HL-60 (cell line): ENCODE measurements at regions not wholly inside any gene's neighbourhood (a gene's known extent, or its start where the extent isn't known, plus 50 kb on each side); places are given as distances from the start of the nearest gene placed in this dataset.
A peak's percentile ranks its signal among the peaks of the same experiment; 100 is the strongest.

Experiments
- DNase-seq, 2 experiments: peaks; one replicate each; pipeline ENCODE4 v3.0.0-alpha.2; 2010 to 2020; ENCODE audit warnings: low read depth in 1 of 2, low spot score in 1 of 2
- H3K27ac ChIP-seq: fragments of 250-450 bp; sonication (Bioruptor Pico); replicated peaks from 2 replicates; pipeline ENCODE4 v1.5.1; 2020; ENCODE audit warnings: mild to moderate bottlenecking, moderate library complexity
- H3K27me3 ChIP-seq: fragments of 250-450 bp; sonication (Bioruptor Pico); 2 replicates; pipeline ENCODE4 v1.5.1; 2021; ENCODE audit warnings: mild to moderate bottlenecking, moderate library complexity; ENCODE audit not compliant: insufficient read depth, poor library complexity, severe bottlenecking
- H3K4me3 ChIP-seq: replicated peaks from 2 replicates; pipeline ENCODE4 v1.5.1; 2011; ENCODE audit warnings: mild to moderate bottlenecking, control low read depth, low read length; ENCODE audit not compliant: insufficient read depth
- CTCF ChIP-seq: IDR thresholded peaks from one replicate; pipeline ENCODE4 v1.5.1; 2011; ENCODE audit warnings: low read length, control low read depth, inconsistent platforms; ENCODE audit not compliant: insufficient read depth
- GABPA ChIP-seq: IDR thresholded peaks from 2 replicates; pipeline ENCODE4 v1.6.1; 2012; ENCODE audit warnings: low read depth
- POLR2AphosphoS5 ChIP-seq: IDR thresholded peaks from 2 replicates; pipeline ENCODE4 v1.6.1; 2012; ENCODE audit warnings: low read depth
- REST ChIP-seq: IDR thresholded peaks from 2 replicates; pipeline ENCODE4 v1.6.1; 2012; ENCODE audit warnings: low read depth; ENCODE audit not compliant: insufficient replicate concordance
- SPI1 ChIP-seq: IDR thresholded peaks from 2 replicates; pipeline ENCODE4 v1.6.1; 2012; ENCODE audit warnings: low read depth, mild to moderate bottlenecking, borderline replicate concordance

DNA sequence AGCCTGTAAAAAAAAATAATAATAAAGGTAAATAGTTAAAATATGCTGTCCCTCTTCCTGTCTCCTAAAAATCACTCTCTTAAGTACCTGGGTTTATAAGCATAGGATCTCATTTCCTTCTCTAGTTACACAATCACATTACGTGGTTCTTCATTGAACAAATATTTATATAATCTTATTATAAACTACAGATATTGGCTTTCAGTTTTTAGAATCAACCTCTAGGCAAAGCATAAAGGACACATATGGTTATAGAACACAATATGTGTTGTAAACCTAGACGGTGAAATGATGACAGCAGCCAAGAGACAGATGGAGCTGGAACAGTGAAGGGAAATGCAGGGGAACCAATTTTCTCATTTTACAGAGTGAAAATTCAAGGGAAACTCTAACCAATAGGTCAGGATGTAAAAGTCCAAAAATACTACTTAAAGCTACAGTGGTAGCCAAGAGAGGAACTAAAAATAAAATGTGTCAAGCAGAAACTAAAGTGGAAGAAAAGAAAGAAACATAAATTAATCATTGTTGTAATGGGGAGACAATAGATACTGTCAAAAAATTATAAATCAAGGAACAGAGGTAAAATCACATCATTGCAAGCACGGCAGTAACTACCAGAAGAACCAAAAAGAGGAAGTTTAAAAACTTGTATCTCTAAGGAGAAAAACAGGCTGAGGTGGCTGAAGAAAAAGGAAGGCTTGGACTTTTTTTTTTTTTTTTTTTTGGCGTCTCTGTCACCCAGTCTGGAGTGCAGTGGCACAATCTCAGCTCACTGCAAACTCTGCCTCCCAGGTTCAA, 82.8 kb upstream of the CDYL start:
- H3K27ac ChIP-seq: no peak overlapping the region
- no peak for DNase-seq
- TF ChIP-seq GABPA (no peak), REST (no peak), CTCF (no peak), POLR2AphosphoS5 (no peak), SPI1 (no peak)
- no peaks in the 10 kb centered on the region for H3K27me3 ChIP-seq
- no peak overlapping the region for H3K4me3 ChIP-seq

- no peak overlapping the region for H3K27ac ChIP-seq
- H3K27me3 ChIP-seq: no peaks in the 10 kb centered on the region
- no peak overlapping the region for H3K4me3 ChIP-seq
- TF ChIP-seq REST (no peak), GABPA (no peak), SPI1 (no peak), CTCF (no peak), POLR2AphosphoS5 (no peak)
- no peak for DNase-seq
Observed at GRCh38 chr6:4692664-4693063, 83.5 kb upstream of the CDYL start.

DNA sequence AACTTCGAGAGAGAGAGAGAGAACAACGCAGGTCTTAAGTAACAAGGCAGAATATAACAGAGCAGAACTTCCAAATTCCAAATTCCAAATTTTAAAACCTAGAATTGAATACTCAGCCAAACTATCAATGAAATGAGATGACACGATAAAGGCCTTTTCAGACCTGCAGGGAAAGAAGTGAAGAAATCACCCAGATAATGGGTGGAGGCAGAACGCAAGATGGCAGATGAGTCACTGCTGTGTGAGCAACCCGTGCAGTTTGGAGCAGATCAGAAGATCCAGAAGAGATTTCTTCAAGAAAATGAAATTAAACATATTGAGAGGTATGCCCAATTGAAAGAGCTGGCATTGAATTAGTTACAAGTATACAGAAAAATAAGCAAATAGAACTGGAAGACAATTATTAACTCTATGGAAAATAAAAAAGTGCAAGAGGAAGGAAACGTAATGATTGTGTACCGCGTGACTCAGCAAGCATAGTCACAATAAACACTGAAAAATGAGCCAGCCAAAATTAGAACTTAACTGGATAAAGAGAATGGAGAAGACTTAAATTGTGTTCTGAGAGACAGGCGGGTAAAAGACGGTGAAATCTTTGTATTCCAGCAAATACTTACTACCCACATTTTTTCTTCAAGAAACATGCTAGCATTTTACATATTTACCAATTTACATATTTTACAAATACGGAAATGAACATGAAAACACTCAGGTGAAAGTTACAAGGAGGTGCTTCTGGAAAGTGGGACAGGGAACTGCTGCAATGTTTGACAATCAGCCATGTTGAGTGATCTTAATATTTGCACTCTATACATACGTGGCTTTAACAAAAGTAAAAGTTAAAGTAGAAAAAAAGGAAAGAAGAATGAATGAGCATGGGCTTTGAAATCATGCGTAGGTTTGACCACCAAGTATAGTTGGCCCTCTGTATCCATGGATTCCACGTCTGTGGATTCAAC, 87.9 kb upstream of the CDYL start:
- TF ChIP-seq REST: no peak
- TF ChIP-seq GABPA: no peak
- TF ChIP-seq POLR2AphosphoS5: no peak
- no peak for TF ChIP-seq CTCF
- TF ChIP-seq SPI1: no peak
- 0 out of 2 replicates have a peak overlapping the region, but pooled peaks have one; percentile 5 for H3K4me3 ChIP-seq
- no peaks in the 10 kb centered on the region for H3K27me3 ChIP-seq
- peak; percentile 55 to 69 for DNase-seq
- H3K27ac ChIP-seq: peak overlapping the region; percentile 74
